ENCODE measurements at regions not wholly inside any gene's neighbourhood (a gene's known extent, or its start where the extent isn't known, plus 50 kb on each side); places are given as distances from the start of the nearest gene placed in this dataset.
"Not testable (repeated sequence)": the region's sequence is repeated elsewhere in the genome, so short reads cannot be mapped to it uniquely, and the experiment has no call there.

DNA sequence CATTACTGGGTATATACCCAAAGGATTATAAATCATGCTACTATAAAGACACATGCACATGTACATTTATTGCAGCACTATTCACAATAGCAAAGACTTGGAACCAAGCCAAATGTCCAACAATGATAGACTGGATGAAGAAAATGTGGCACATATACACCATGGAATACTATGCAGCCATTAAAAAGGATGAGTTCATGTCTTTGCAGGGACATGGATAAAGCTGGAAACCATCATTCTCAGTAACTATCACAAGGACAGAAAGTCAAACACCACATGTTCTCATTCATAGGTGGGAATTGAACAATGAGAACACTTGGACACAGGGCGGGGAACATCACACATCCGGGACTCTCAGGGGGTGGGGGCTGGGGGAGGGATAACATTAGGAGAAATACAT is 959.4 kb downstream of the KCNT2 start:
- FAIRE-seq; H3K27me3 ChIP-seq (ENCODE audit: control insufficient read depth in 3 of 3, insufficient read depth in 3 of 3, low read length in 3 of 3); H3K4me1 ChIP-seq (ENCODE audit: control insufficient read depth in 3 of 3, insufficient read depth in 2 of 3, low read depth in 1 of 3, low read length in 2 of 3); DNase-seq; H3K4me3 ChIP-seq (ENCODE audit: low read depth in 1 of 3, low read length in 3 of 3); H3K9me3 ChIP-seq (ENCODE audit: control insufficient read depth in 2 of 2, insufficient read depth in 1 of 2, low read depth in 1 of 2, low read length in 1 of 2); H3K27ac ChIP-seq (ENCODE audit: low read depth in 1 of 3, low read length in 2 of 3); H3K36me3 ChIP-seq (ENCODE audit: control insufficient read depth in 3 of 3, insufficient read depth in 2 of 3, low read depth in 1 of 3, low read length in 3 of 3): not testable (repeated sequence)
- WGBS, 3 donors = 89 to 96% (median 94%) methylated on average over 2 of the region's 2 CpGs

DNA sequence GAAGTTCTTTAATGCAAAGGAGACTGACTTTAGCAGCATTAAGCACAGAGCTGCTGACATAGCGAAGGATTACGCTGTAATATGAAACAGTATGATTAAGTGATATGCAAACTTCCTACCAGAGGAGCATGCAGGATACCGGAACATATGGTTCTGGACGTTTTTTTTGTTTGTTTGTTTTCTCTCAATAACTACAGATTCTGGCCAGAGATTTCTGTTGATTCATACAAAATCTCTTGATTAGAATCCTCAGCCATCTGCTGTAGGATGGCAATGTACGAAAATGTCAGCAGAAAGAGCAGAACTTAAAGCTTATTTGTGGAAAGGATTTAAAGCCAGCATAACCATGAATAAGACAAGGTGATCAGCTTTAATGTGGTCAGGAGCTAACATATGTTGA is 970.7 kb downstream of the KCNT2 start:
- Histone ChIP-seq H3K4me1 (ENCODE audit: control insufficient read depth in 3 of 3, insufficient read depth in 2 of 3, low read depth in 1 of 3, low read length in 2 of 3) (no peaks in the 10 kb centered on the region), H3K27me3 (ENCODE audit: control insufficient read depth in 3 of 3, insufficient read depth in 3 of 3, low read length in 3 of 3) (no peaks in the 10 kb centered on the region), H3K9me3 (ENCODE audit: control insufficient read depth in 2 of 2, insufficient read depth in 1 of 2, low read depth in 1 of 2, low read length in 1 of 2) (no peaks in the 10 kb centered on the region), H3K36me3 (ENCODE audit: control insufficient read depth in 3 of 3, insufficient read depth in 2 of 3, low read depth in 1 of 3, low read length in 3 of 3) (no peaks in the 10 kb centered on the region), H3K27ac (ENCODE audit: low read depth in 1 of 3, low read length in 2 of 3) (no peak overlapping the region), H3K4me3 (ENCODE audit: low read depth in 1 of 3, low read length in 3 of 3) (no peak overlapping the region)
- 40 to 54% (median 52%) methylated on average over 5 of the region's 5 CpGs for WGBS, 3 donors
- DNase-seq (no peak), FAIRE-seq (no peak)

DNA sequence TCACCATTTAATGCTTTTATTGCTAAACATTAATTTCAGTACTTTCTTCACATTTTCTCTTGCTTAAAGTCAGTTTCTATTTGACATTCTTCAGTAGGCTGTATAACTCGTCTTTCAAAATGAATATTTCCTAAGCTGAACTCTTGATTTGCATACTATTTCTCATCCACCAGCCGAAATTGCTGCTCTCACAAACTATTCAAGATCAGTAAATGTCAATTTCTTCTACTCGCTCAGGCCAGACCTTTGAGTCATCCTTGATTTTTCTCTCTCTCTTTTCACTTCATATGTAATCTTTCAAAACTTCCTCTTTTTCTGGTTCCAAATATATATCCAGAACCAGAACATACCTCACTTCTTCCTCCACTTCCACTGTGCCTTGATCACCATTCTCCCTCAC is 990.0 kb downstream of the KCNT2 start:
- Histone ChIP-seq H3K4me3 (ENCODE audit: low read depth in 1 of 3, low read length in 3 of 3) (no peak overlapping the region), H3K27me3 (ENCODE audit: control insufficient read depth in 3 of 3, insufficient read depth in 3 of 3, low read length in 3 of 3) (no peaks in the 10 kb centered on the region), H3K9me3 (ENCODE audit: control insufficient read depth in 2 of 2, insufficient read depth in 1 of 2, low read depth in 1 of 2, low read length in 1 of 2) (peaks cover 0 to 3% of the 10 kb centered on the region in 2 donors), H3K27ac (ENCODE audit: low read depth in 1 of 3, low read length in 2 of 3) (no peak overlapping the region), H3K36me3 (ENCODE audit: control insufficient read depth in 3 of 3, insufficient read depth in 2 of 3, low read depth in 1 of 3, low read length in 3 of 3) (no peaks in the 10 kb centered on the region), H3K4me1 (ENCODE audit: control insufficient read depth in 3 of 3, insufficient read depth in 2 of 3, low read depth in 1 of 3, low read length in 2 of 3) (no peaks in the 10 kb centered on the region)
- 67 to 70% (median 67%) methylated on average over 3 of the region's 3 CpGs for WGBS, 3 donors
- DNase-seq = no peak
- FAIRE-seq = no peak

DNA sequence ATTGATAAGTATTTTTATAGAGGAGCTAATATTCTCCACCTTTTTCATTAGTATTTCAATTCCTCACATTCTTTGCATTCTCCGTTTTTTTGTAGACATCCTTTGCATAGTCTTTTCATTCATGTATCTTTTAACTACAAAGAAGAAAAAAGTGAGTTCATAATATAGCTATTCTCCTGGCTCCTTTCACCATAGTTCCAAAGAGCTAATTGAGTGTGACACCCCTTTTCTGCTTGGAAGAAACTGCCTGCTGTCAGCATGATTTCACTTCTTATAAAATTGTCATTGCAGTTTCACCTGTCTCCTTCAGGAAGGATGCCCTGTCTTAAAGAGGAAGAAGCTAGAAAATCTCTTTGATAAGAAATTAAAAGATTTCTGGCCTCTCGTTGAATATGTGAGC is 991.1 kb downstream of the KCNT2 start:
- no peak overlapping the region for H3K4me3 ChIP-seq (ENCODE audit: low read depth in 1 of 3, low read length in 3 of 3)
- H3K27me3 ChIP-seq (ENCODE audit: control insufficient read depth in 3 of 3, insufficient read depth in 3 of 3, low read length in 3 of 3) = no peaks in the 10 kb centered on the region
- peaks cover 0 to 3% of the 10 kb centered on the region in 2 donors for H3K9me3 ChIP-seq (ENCODE audit: control insufficient read depth in 2 of 2, insufficient read depth in 1 of 2, low read depth in 1 of 2, low read length in 1 of 2)
- 67 to 76% (median 72%) methylated on average over 2 of the region's 2 CpGs for WGBS, 3 donors
- no peak for DNase-seq
- FAIRE-seq = no peak
- H3K4me1 ChIP-seq (ENCODE audit: control insufficient read depth in 3 of 3, insufficient read depth in 2 of 3, low read depth in 1 of 3, low read length in 2 of 3) = no peaks in the 10 kb centered on the region
- no peaks in the 10 kb centered on the region for H3K36me3 ChIP-seq (ENCODE audit: control insufficient read depth in 3 of 3, insufficient read depth in 2 of 3, low read depth in 1 of 3, low read length in 3 of 3)
- H3K27ac ChIP-seq (ENCODE audit: low read depth in 1 of 3, low read length in 2 of 3) = no peak overlapping the region

DNA sequence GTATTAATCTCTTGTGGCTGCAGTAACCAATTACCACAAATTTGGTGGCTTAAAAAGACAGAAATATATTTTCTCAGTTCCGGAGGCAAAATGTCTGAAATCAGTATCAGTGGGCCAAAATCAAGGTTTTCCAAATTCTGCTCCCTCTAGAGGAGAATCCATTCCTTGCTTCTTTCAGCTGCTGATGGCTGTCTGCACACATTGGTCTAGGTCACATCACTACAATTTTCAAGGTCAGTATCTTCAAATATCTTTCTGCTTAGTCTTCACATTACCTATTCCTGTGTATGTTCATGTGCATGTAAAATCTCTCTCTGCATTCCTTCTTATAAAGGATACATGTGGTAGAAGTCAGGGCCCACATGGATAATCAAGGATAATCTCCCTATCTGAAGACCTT is 999.4 kb downstream of the KCNT2 start:
- no peaks in the 10 kb centered on the region for H3K27me3 ChIP-seq (ENCODE audit: control insufficient read depth in 3 of 3, insufficient read depth in 3 of 3, low read length in 3 of 3)
- FAIRE-seq (no peak), DNase-seq (no peak)
- no peak overlapping the region for H3K27ac ChIP-seq (ENCODE audit: low read depth in 1 of 3, low read length in 2 of 3)
- peaks cover 0 to 5% of the 10 kb centered on the region in 2 donors for H3K9me3 ChIP-seq (ENCODE audit: control insufficient read depth in 2 of 2, insufficient read depth in 1 of 2, low read depth in 1 of 2, low read length in 1 of 2)
- H3K4me3 ChIP-seq (ENCODE audit: low read depth in 1 of 3, low read length in 3 of 3) = no peak overlapping the region
- no peaks in the 10 kb centered on the region for H3K4me1 ChIP-seq (ENCODE audit: control insufficient read depth in 3 of 3, insufficient read depth in 2 of 3, low read depth in 1 of 3, low read length in 2 of 3)
- no peaks in the 10 kb centered on the region for H3K36me3 ChIP-seq (ENCODE audit: control insufficient read depth in 3 of 3, insufficient read depth in 2 of 3, low read depth in 1 of 3, low read length in 3 of 3)
- 87 to 94% (median 88%) methylated on average over 1 of the region's 1 CpG for WGBS, 3 donors

DNA sequence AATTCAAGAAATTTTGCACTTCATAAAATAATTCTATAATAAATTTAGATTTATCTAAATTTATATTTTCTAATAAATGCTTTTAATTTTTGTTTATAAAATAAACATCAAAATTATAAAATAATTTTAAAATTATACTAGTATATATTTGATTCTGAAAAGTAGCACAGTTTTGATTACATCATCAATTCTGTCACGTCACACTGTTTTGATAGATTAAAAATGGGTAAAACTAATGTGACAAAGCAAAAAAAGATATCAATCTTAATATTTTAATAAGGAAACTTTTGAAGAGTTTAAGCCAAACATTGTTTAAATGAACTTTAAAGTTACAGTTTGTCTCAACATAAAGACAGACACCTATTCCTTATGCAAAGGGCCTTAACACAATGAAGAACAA is 1001.8 kb downstream of the KCNT2 start:
- H3K27ac ChIP-seq (ENCODE audit: low read depth in 1 of 3, low read length in 2 of 3) = no peak overlapping the region

DNA sequence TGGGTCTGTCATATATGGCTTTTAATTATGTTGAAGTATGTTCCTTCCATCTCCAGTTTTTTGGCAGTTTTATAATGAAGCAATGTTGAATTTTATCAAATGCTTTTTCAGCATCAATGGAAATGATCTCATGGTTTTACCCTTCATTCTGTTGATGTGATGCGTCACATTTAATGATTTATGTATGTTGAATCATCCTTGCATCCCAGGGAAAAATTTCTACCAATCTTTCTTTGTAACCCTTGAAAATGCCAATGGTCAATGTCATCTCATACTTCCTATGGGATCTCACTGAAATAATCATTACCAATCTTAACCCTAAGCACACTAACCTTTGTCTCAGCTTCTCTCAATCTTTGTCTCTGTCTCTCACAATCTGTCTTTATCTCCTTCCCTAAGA is 1004.0 kb downstream of the KCNT2 start:
- FAIRE-seq = no peak
- Histone ChIP-seq H3K4me1 (ENCODE audit: control insufficient read depth in 3 of 3, insufficient read depth in 2 of 3, low read depth in 1 of 3, low read length in 2 of 3) (no peaks in the 10 kb centered on the region), H3K27ac (ENCODE audit: low read depth in 1 of 3, low read length in 2 of 3) (no peak overlapping the region), H3K4me3 (ENCODE audit: low read depth in 1 of 3, low read length in 3 of 3) (no peak overlapping the region), H3K27me3 (ENCODE audit: control insufficient read depth in 3 of 3, insufficient read depth in 3 of 3, low read length in 3 of 3) (no peaks in the 10 kb centered on the region), H3K9me3 (ENCODE audit: control insufficient read depth in 2 of 2, insufficient read depth in 1 of 2, low read depth in 1 of 2, low read length in 1 of 2) (no peaks in the 10 kb centered on the region), H3K36me3 (ENCODE audit: control insufficient read depth in 3 of 3, insufficient read depth in 2 of 3, low read depth in 1 of 3, low read length in 3 of 3) (no peaks in the 10 kb centered on the region)
- DNase-seq = no peak
- 78 to 92% (median 82%) methylated on average over 1 of the region's 1 CpG for WGBS, 3 donors

More for the DNA sequence above, 1001.8 kb downstream of the KCNT2 start:
- Histone ChIP-seq H3K9me3 (ENCODE audit: control insufficient read depth in 2 of 2, insufficient read depth in 1 of 2, low read depth in 1 of 2, low read length in 1 of 2) (peaks cover 0 to 2% of the 10 kb centered on the region in 2 donors), H3K4me1 (ENCODE audit: control insufficient read depth in 3 of 3, insufficient read depth in 2 of 3, low read depth in 1 of 3, low read length in 2 of 3) (no peaks in the 10 kb centered on the region), H3K27me3 (ENCODE audit: control insufficient read depth in 3 of 3, insufficient read depth in 3 of 3, low read length in 3 of 3) (no peaks in the 10 kb centered on the region), H3K36me3 (ENCODE audit: control insufficient read depth in 3 of 3, insufficient read depth in 2 of 3, low read depth in 1 of 3, low read length in 3 of 3) (no peaks in the 10 kb centered on the region), H3K4me3 (ENCODE audit: low read depth in 1 of 3, low read length in 3 of 3) (no peak overlapping the region)
- DNase-seq = no peak
- 67 to 80% (median 78%) methylated on average over 1 of the region's 1 CpG for WGBS, 3 donors
- peak; percentile 98 for FAIRE-seq

DNA sequence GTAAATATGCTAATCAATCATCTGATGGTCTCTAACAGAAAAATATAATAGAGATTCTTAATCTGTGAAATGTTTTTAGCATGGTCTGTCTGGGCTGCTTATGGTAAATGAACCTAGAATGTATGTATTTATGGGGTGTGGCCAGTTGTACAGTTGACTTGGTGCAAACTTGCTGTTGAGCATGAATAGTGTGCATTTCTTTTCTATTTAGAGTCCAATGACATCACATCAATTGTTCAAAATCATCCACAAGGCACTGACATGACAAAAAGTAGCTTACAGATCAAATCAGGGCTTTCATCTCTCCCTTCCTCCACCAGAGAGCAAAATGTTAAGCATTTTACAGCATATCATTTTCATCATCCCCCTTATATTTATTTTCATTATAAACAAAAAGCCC is 1010.3 kb downstream of the KCNT2 start:
- DNase-seq (no peak), FAIRE-seq (no peak)
- no peak overlapping the region for H3K27ac ChIP-seq (ENCODE audit: low read depth in 1 of 3, low read length in 2 of 3)
- H3K36me3 ChIP-seq (ENCODE audit: control insufficient read depth in 3 of 3, insufficient read depth in 2 of 3, low read depth in 1 of 3, low read length in 3 of 3) = no peaks in the 10 kb centered on the region
- no peaks in the 10 kb centered on the region for H3K4me1 ChIP-seq (ENCODE audit: control insufficient read depth in 3 of 3, insufficient read depth in 2 of 3, low read depth in 1 of 3, low read length in 2 of 3)
- H3K9me3 ChIP-seq (ENCODE audit: control insufficient read depth in 2 of 2, insufficient read depth in 1 of 2, low read depth in 1 of 2, low read length in 1 of 2) = no peaks in the 10 kb centered on the region
- no peak overlapping the region for H3K4me3 ChIP-seq (ENCODE audit: low read depth in 1 of 3, low read length in 3 of 3)
- no peaks in the 10 kb centered on the region for H3K27me3 ChIP-seq (ENCODE audit: control insufficient read depth in 3 of 3, insufficient read depth in 3 of 3, low read length in 3 of 3)

DNA sequence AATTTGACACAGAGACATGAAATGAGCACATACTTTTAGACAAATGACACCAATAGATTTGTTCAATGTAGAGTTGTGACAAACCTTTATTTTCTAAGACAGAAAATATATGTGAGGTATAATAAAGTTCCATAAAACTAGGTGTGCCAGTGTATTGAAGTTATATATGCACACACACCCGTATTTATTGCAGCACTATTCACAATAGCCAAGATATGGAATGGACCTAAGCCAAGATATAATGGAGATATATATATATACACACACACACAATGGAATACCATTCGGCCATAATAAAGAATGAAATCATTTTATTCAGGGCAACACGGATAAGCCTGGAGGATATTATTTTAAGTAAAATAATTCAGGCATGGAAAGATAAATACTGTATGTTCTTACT is 1013.5 kb downstream of the KCNT2 start:
- no peak overlapping the region for H3K4me3 ChIP-seq (ENCODE audit: low read depth in 1 of 3, low read length in 3 of 3)
- H3K4me1 ChIP-seq (ENCODE audit: control insufficient read depth in 3 of 3, insufficient read depth in 2 of 3, low read depth in 1 of 3, low read length in 2 of 3) = no peaks in the 10 kb centered on the region
- FAIRE-seq (no peak), DNase-seq (peak in 1 of 2 donors; percentile 42)
- WGBS, 3 donors = 11 to 60% (median 41%) methylated on average over 3 of the region's 3 CpGs
- H3K27me3 ChIP-seq (ENCODE audit: control insufficient read depth in 3 of 3, insufficient read depth in 3 of 3, low read length in 3 of 3) = no peaks in the 10 kb centered on the region
- H3K9me3 ChIP-seq (ENCODE audit: control insufficient read depth in 2 of 2, insufficient read depth in 1 of 2, low read depth in 1 of 2, low read length in 1 of 2) = no peaks in the 10 kb centered on the region
- H3K36me3 ChIP-seq (ENCODE audit: control insufficient read depth in 3 of 3, insufficient read depth in 2 of 3, low read depth in 1 of 3, low read length in 3 of 3) = no peaks in the 10 kb centered on the region
- no peak overlapping the region for H3K27ac ChIP-seq (ENCODE audit: low read depth in 1 of 3, low read length in 2 of 3)
